ENCODE measurements at regions not wholly inside any gene's neighbourhood (a gene's known extent, or its start where the extent isn't known, plus 50 kb on each side); places are given as distances from the start of the nearest gene placed in this dataset.

- Histone ChIP-seq H3K4me3 (replicated peaks in 1 of 3; ENCODE audit: insufficient read depth in 1 of 3, low read depth in 1 of 3, low read length in 3 of 3) (no peak overlapping the region), H3K9me1 (replicated peaks; ENCODE audit: control insufficient read depth, extremely low read depth, insufficient read depth, low read length) (no peaks in the 10 kb centered on the region), H3K27ac (ENCODE audit: insufficient read depth, low read depth, low read length) (peak overlapping the region; percentile 91), H3K36me3 (ENCODE audit: control insufficient read depth in 2 of 2, extremely low read depth in 1 of 2, insufficient read depth in 2 of 2, low read length in 2 of 2) (no peaks in the 10 kb centered on the region), H4K20me1 (replicated peaks; ENCODE audit: control insufficient read depth, extremely low read depth, insufficient read depth, low read length) (no peaks in the 10 kb centered on the region), H2AFZ (ENCODE audit: low read depth, low read length) (no peak overlapping the region), H3K27me3 (ENCODE audit: control insufficient read depth in 2 of 2, insufficient read depth in 2 of 2, low read length in 2 of 2) (no peaks in the 10 kb centered on the region), H3K9me3 (replicated peaks; ENCODE audit: control insufficient read depth, insufficient read depth, low read length) (no peaks in the 10 kb centered on the region), H3K9ac (replicated peaks; ENCODE audit: extremely low read depth, insufficient read depth, low read length) (peak overlapping the region; percentile 37), H3K79me2 (ENCODE audit: control insufficient read depth, insufficient read depth, low read length) (no peaks in the 10 kb centered on the region), H3K4me1 (ENCODE audit: control insufficient read depth, extremely low read depth, insufficient read depth, low read length) (peaks cover 50% of the 10 kb centered on the region), H3K4me2 (ENCODE audit: insufficient read depth, low read length) (peak overlapping the region; percentile 35)
- TF ChIP-seq GATA2 (IDR thresholded peaks at IDR 0.05; ENCODE audit: insufficient read depth, insufficient read length, low read depth, low read length) (no peak), MYC (IDR thresholded peaks at IDR 0.05; ENCODE audit: low read depth, low read length) (no peak), FOS (IDR thresholded peaks at IDR 0.05; ENCODE audit: borderline replicate concordance, insufficient read depth, low read length) (no peak), EZH2 (IDR thresholded peaks at IDR 0.05; ENCODE audit: borderline replicate concordance, low read depth, low read length, severe bottlenecking) (no peak), POLR2AphosphoS5 (IDR thresholded peaks at IDR 0.05; ENCODE audit: insufficient read depth, low read depth, low read length) (no peak), CTCF (IDR thresholded peaks at IDR 0.05; ENCODE audit: extremely low read depth in 1 of 2, insufficient read depth in 1 of 2, low read depth in 1 of 2, low read length in 2 of 2) (no peak), POLR2A (IDR thresholded peaks at IDR 0.05; ENCODE audit: low read depth, low read length) (no peak), JUN (IDR thresholded peaks at IDR 0.05; ENCODE audit: borderline replicate concordance, insufficient read depth, insufficient read length, low read depth) (no peak), MAX (IDR thresholded peaks at IDR 0.05; ENCODE audit: insufficient read depth, insufficient read length) (no peak)
- CTCF ChIA-PET, result interaction anchor here (0.7 to 3.3 kb wide), 6 partner anchors 13 to 120 kb away, joined by 3 to 16 read pairs (median 5); no protein-coding TSS in a partner anchor
- dilution Hi-C loops (cut with MboI; ENCODE audit: extremely low pct_ligation_motif_present, low sequenced_read_pairs), result no loop called here
- POLR2A ChIA-PET, result no interaction called here
- BruUV-seq (replicated peaks), result no TSS peak
- FAIRE-seq, result no peak
- intact Hi-C loops (cut with micrococcal nuclease), result loop anchor here (1.0 to 10.0 kb wide), 5 partner anchors 119 to 569 kb away; no protein-coding TSS in a partner anchor
- DNase-seq (ENCODE audit: low read depth, low spot score), result peak; percentile 15
Measured at GRCh38 chr21:35376406-35377135, 327.5 kb upstream of the RUNX1 start.

Measured in endothelial cell of umbilical vein (primary cell).